HG02678 (cell line): ENCODE measurements at regions not wholly inside any gene's neighbourhood (a gene's known extent, or its start where the extent isn't known, plus 50 kb on each side); places are given as distances from the start of the nearest gene placed in this dataset.

Source experiments
- ATAC-seq: cut with Tn5 transposase; IDR thresholded peaks from one replicate; pipeline ENCODE4 v1.9.1; 2021; ENCODE audit warnings: mild to moderate bottlenecking, moderate library complexity; ENCODE audit not compliant: unreplicated experiment

DNA sequence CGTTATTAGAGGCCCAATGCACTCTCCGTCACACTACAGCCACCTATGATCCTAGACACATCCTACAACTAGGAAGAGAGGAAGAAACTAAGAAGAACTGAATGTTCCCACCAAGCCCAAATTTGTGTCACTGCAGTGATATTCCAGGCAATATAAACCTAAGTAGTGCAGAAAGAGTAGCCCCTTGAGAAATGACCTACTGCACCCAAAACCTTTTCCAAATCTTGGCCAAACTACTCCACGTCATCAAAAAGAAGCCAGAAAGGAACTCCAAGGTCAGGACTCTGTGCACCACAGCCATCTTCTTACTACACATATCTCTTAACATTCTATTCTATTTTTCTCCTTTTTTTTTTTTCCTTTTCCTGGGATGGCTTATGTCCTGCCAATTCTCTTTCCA is 60.2 kb downstream of the ADAMTS1 start:
- ATAC-seq: no peak

DNA sequence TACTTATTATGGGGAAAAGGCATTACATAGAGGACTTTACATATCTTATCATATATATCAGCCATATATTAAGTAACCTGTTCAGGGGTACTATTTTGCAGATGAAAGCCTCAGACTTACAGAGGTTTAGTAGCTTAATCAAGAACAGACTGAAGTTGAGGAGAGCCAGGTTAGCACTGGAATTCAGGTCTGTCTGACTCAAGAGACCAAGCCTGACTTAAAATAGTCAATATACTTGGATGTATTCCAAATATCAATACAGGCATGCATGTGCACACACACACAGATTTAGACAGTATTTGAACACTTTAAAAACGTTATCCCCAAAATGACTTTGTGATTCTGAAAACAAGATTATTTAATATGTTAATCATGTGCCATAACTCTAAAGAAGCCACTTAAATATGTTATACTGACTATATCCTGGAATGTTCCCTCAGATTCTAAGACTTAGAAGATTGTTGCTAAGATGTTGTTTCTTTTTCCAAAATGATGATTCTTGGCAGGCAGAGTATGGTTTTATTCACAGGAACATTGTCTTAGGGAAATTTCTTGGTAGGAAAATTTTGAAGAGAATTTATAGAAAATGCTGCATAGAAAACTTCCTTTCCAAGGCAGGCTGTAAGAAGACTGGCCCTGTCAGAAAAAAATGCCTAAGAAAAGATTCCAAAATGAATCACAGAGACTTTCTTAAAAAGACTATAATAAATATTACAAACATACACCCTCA is 61.6 kb downstream of the ADAMTS1 start:
- no peak for ATAC-seq

DNA sequence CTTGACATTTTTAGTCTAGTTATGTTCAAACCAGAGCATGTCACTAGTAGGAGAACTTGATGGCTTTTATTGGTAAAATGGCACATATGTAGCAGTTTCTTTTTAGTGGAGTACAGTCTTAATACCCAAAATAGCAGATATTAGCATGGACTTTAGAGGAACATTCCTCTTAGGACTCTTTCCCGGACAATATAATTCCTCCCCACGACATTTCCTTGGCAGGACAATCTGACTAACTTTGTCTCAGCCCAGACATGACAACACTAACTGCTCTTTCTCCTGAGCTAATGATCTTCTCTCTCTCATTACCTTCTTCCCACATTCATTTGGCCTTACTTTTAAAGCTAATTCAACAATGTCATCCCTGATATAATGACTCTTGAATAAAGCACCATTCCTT is 62.5 kb downstream of the ADAMTS1 start:
- no peak for ATAC-seq

DNA sequence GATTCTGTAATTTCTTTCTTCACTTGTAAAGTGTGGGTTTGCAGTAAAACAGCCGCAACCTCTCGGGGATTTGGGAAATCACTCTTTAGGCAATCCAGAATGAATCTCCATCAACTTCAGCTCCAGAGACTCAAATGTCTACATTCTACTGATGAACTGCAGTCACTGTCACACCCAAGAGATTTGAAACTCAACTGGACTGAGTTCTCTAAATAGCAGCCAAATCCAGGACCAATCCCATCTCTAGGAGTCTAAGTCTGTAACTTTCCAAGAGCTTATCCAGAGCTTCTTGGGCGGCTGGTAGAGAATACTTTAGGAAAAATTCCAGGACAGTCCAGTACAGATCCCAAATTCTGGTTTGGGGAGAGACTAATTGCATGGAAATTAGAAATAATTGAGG is 62.9 kb downstream of the ADAMTS1 start:
- ATAC-seq: no peak

DNA sequence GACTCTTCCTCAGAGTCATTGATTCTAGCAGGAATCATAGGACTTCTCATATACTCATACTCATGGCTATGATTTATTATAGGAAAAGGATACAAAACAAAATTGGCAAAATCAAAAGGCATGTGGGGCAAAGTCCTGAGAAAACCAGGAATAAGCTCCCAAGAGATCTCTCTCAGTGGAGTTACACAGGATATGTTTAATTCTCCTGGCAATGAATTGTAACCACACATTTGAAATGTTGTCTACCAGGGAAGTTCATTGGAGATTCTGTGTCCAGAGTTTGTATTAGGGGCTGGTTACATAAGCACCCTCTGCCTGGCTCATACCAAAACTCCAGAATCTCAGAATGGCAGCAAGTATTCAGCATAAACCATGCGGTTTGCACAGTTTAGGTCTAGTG is 63.9 kb downstream of the ADAMTS1 start:
- ATAC-seq: no peak

DNA sequence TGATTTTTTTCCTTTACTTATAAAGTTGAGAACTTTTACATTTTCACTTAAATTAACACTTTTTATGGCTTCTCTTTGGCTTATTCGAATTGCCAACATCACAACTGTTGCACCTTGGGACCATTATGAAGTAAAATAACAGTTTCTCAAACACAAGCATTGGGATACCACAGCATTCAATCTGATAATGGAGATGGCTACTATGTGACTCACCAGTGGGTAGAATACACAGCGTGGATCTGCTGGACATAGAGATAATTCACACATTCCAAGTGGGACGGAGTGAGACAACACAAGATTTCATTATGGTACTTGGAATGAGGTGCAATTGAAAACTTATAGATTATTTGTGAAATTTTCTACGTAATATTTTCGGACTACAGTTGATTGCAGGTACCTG is 68.0 kb downstream of the ADAMTS1 start:
- ATAC-seq: no peak

DNA sequence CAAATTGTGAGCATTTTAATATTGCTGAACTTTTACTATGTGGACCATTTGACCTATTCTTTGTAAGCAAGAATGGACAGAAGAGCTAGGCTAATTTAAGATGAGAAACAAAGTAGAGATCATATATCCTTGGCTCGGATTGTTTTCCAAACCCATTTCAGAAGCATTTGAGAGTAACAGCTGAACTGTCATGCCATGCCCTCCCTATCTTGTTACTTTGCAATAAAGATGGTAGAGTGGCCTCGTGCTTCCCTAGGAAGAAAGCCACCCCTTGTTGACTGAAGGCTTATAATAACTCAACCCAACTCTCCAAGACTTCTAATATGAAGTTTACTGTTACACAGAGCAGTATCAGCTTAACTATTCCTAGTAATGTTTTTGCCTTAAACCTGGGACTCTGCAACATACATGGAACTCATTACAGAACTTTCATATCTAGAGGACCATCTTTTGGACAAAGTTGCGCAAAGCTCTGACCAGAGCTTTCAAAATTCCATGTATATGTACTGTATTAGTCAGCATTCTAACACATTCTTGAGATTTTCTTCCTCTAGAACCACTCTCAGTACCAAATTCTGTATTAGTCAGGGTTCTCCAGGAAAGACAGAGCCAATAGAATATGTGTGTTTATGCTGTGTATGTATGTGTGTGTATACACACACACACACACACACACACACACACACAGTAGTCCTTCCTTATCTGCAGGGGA is 68.7 kb downstream of the ADAMTS1 start:
- ATAC-seq: no peak

DNA sequence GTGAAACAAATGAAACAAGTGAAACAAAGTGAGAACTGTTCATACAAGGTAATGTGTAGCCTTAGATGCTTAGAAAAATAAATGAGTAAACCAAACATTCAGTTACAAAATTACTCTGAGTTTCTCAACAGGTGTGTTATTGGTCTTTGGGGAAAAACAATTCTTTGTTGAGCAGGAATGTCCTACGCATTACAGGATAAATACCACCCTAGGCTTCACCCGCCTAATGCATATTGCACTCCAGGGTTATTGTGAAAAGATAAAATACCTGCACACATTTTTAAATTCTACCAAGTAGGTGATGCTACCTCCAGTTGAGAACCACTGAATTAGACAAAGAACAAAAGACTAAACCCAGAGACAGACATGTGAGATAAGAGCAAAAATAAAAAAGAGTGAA is 72.2 kb downstream of the ADAMTS1 start:
- ATAC-seq: no peak

DNA sequence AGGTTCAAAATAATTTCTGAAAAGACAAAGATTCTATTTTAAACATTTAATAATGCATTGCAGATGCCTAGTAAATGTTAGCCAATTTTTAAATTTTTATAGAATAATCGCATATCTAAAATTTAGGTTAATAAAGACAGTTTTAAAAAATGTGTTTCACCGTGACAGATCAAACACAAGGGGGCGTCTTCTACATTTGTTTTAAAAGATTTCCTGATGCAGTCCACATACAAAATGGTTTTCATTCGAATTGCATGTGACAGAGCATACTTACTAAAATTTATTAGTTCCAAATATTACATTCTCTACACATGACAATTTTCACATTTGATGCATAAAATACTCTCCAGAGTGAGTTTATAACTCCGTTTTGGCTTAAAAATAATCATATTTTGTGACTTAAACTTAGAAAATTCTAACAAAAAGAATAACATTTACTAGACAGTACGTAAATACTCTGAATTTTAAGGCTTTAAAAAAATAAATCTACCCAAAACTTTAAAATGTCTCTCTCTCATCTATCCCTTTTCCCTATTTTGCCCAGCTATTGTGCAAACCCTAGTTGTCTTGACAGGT is 75.5 kb downstream of the ADAMTS1 start:
- no peak for ATAC-seq

DNA sequence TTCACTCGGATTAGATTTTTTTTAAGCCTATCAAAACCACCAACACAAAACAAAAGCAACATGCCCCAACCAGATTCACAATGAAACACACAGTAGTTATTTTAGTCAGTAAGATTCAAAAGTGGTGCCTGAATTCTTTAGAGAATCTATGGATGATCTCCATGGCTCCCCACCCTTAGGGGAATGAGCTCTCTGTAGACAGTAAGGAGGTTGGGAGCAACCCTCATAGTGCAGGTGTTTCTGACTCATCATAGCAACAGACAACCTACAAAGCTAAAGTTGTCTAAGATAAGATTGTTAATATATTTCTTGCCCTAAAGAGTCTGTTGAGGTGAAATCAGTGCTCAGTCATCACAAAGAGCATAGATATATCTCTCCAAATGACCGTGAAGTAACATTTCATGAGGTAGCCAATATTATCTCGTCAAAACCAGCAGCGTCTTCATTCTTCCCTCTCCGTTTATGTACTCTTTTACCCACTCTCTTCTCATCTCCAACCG is 78.3 kb downstream of the ADAMTS1 start:
- no peak for ATAC-seq

DNA sequence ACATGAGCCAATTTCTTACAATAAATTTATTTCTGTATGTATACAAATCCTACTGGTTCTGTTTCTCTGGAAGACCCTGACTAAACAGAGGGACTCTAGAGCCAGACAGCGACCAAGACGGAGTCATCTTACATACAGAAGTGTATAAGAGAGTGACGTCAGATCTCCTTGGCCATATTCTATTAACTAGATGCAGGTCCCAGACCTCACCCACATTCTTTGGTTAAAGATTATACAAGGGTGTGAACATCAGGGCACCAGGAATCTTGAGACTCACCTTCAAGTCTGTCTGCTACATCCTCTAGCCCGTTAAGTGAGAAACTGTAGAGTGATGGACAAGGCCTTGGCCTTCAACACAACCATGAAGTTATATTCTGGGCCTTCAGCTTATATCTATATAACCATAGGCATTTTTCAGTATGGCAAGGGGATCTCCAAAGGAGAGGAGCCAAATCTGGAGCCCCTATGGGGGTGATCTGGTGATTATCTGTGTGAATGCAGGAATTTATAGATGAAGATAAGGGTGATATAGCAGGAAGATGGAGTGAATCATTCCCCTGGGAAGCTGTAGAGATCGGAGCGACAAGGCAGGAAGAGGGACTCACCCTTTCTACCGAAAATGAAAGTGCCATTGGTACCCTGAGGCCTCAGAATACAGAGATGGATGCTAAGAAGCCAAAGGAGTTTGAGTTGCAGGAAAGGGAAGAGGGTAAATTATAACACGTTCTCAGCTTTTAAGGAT is 83.9 kb downstream of the ADAMTS1 start:
- no peak for ATAC-seq

DNA sequence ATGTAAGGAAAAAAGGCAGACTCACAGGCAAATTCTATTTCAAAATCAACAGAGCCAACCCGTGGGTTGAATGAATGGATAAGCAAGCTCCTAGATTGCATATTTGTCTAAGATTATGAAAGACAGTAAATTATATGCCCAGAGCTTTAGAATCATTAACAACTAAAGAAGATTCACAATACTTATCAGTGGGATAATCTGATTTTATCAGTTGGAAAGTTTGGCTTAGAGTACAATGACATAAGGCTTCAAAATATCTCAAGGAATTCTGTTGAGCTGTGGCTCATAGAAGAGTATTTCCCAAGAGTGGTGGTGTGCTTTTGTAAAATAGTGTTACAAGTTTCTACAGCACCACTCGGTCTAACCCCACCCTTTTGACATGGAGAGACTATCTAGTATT is 85.5 kb downstream of the ADAMTS1 start:
- no peak for ATAC-seq

DNA sequence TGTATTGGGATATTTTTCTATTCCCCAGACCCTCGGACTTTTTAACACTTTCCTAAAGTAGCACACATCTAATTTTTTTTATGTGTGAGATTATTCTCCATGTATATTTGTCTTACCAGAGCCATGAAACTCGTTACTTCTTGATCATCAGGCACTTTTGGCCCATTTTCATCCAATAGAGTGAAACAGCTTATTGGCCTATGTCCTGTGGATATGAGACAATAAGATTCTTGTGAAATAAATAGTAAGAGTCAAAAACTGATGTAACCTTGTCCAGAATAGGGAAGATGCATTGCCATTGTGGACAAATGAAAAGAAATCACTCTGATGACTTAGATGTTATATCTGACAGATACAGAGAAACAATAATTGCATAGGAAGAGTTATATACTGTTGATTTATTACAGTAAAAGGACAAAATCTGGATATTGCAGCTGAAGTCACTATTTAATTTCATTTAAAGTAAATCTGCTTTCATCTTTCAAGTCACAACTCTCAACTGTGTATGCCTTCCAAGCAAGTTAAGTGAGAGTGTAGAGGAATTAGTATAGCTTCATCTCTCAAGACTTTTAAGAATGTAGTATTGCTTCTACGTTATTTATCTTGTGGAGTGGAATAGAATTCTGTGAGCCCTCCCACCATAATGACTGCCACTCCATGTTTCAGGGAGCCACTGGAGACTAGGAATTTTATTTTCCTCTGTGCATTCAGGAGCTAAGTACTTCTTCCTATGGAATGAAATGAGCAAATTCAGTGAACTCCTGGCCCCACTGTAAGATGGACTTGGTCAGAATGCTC is 86.9 kb downstream of the ADAMTS1 start:
- no peak for ATAC-seq

DNA sequence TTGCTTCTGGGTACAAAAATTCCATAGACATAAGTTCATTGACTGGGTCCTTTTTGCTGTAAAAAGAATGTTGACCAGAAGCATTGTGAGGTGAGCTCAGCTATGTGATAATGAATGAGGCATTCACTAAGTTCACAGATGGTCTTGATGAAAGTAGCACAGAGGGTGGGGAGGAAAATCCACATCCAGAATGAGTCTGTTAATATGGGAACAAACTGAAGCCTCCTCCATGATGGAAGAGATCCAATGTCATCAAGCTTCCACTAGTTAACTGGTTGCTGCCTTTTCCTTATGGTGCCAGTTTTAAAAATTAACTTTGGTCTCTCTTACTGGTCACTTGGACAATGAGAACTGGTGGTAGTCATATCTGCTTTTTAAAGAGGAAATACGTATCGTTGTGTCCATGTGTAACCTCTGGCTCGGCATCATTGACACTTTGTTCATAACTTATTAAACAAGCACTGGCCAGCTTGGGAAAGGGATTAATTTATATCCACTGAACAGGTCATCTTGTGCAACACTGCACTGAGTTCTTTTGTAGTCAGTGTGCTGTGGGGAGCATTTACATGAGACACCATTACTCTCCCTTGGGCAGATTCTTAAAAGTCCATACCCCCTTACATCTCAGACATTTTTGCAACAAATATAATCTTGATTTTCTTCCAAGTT is 88.6 kb downstream of the ADAMTS1 start:
- ATAC-seq: no peak

DNA sequence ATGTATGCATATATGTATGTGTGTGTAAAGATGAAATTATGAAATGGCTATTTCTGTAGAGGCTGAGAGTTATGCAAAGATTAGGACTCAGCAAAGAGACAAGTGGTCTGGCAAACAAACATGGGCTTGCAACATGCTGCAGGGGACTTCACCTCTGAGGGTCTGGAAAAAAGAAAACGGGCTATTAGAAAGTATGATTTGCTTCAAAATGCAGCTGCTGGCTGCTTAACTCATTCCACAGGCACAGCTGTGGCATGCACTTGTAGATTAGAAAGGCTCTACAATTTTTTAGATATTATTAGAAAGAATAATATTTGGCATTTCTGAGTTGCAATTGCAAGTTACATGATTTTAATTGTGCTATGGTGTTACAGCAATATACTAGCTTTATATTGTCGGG is 90.4 kb downstream of the ADAMTS1 start:
- no peak for ATAC-seq

DNA sequence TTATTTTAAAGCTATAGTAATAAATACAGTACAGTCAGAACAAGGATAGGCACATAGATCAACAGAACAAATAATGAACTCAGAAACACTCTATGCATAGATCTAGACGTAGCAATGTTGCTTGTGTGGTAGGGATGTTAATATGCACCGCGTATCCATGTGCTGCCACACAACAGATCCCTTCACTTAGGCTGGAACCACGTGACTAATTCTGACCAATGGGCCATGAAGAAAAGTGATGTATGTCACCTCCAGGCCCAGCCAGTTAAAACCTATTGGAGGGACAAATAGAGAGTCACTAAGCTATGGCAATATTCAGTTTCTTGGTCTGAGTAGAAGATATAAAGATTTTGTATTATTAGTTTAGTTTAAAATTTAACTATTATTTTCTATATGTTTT is 91.4 kb downstream of the ADAMTS1 start:
- no peak for ATAC-seq

DNA sequence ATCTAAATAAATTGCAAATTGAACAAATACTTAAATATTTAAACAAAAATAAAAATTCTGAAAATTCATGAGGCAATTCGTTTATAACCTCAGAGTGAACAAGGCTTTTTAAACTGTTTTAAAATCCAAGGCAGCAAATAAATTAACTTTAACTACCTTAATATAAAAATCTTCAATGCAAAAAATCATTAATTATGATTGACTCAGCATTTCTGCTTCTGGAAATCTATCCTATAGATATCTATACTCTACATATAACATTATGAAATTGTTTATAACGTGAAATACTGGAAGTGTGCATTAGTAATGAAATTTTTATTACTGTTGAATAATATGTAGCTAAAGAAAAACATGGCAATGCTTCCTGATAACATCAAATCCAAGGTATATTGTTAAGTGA is 92.4 kb downstream of the ADAMTS1 start:
- no peak for ATAC-seq

DNA sequence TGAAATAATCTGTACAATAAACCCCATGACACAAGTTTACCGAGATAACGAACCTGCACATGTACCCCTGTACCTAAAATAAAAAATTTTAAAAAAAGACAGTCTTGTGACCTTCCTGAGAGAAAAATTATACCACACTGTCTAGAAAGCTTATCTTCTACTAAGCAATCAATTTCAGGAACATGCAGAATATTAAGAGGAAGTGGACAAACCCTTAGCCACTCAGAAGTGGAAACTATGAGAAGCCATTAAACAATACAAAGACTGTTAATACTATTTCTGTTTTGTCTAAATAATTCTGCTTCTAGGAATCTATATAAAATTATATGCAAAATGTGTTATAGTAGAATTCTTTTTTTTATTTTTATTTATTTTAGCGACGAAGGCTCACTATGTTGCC is 93.9 kb downstream of the ADAMTS1 start:
- no peak for ATAC-seq

DNA sequence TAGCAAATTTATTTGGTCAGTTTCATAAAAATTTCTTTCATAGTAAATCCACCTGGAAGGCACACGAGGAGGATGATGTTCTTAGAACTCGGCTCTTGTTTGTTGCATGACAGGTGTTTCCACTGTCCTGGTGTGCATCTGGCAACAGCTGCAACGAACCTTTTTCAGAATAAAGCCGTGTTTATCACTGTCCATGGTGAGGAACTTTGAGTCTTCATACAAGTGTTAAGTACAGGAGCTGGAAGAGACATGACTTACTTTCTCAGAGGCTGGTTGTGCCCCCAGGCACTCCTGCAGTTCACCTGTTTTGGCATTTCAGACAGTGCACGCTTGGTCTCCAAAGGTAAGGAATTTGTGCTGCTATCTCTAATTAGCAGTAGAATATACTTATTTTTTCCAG is 97.1 kb downstream of the ADAMTS1 start:
- no peak for ATAC-seq

DNA sequence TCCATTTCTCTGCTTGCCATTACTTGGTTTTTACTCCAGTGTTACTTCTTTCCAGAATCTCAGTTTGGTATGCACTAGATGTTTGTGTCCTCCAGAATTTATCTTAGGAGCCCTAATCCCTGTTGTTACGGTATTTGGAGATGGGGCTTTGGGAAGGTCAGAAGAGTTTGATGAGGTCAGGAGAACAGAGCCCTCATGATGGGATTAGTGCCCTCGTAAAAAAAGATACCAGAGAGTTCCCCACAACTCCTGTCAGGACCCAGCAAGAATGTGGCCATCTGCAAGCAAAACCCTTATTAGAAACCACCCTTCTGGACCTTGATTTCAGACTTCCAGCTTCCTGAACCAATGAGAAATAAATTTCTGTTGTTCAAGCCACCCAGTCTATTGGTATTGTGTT is 98.0 kb downstream of the ADAMTS1 start:
- ATAC-seq: no peak
